ENCODE measurements at regions not wholly inside any gene's neighbourhood (a gene's known extent, or its start where the extent isn't known, plus 50 kb on each side); places are given as distances from the start of the nearest gene placed in this dataset.

DNA sequence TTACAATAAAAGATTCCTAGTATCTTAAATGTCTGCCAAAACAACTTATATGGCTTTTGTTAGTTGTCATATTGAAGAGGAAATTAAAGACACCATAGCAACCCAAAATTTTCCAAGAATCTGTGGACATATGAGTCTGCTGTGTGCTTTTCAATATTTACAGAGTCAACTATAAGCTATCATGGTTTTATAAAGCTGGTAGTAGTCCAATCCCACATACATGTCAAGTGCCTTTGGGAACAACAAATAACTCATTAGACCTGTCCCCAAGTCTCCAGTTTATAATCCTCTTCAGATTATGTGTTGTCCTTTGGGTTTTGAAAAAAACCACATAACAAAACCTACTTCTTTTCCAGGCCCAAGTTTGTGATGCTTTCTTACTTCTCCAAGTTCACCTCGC is 293.8 kb upstream of the USP25 start:
- TF ChIP-seq, protein P1, sequence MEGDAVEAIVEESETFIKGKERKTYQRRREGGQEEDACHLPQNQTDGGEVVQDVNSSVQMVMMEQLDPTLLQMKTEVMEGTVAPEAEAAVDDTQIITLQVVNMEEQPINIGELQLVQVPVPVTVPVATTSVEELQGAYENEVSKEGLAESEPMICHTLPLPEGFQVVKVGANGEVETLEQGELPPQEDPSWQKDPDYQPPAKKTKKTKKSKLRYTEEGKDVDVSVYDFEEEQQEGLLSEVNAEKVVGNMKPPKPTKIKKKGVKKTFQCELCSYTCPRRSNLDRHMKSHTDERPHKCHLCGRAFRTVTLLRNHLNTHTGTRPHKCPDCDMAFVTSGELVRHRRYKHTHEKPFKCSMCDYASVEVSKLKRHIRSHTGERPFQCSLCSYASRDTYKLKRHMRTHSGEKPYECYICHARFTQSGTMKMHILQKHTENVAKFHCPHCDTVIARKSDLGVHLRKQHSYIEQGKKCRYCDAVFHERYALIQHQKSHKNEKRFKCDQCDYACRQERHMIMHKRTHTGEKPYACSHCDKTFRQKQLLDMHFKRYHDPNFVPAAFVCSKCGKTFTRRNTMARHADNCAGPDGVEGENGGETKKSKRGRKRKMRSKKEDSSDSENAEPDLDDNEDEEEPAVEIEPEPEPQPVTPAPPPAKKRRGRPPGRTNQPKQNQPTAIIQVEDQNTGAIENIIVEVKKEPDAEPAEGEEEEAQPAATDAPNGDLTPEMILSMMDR (IDR thresholded peaks at IDR 0.05; ENCODE audit: insufficient read depth, low read depth, low read length): no peak
- TF ChIP-seq EZH2 (IDR thresholded peaks at IDR 0.05; ENCODE audit: insufficient read depth, low read length): no peak

Data from astrocyte (in vitro differentiated cells and primary cell).